HEK293T (cell line): ENCODE measurements at regions not wholly inside any gene's neighbourhood (a gene's known extent, or its start where the extent isn't known, plus 50 kb on each side); places are given as distances from the start of the nearest gene placed in this dataset.

Source experiments
- CTCF ChIA-PET: fragments of 350-600 bp; formaldehyde crosslinking; extraction: SDS; loops from one replicate; lab custom pipeline; 2021; ENCODE audit warnings: antibody characterized with exemption, inconsistent platforms; lab: Yijun Ruan, JAX
- POLR2A ChIA-PET: fragments of 350-600 bp; formaldehyde crosslinking; extraction: SDS; loops from one replicate; lab custom pipeline; 2020; ENCODE audit warnings: antibody characterized with exemption, inconsistent platforms; lab: Yijun Ruan, JAX
- DNase-seq: peaks from one replicate; pipeline ENCODE4 v3.0.0; 2012; ENCODE audit warnings: mixed read lengths; ENCODE audit errors: extremely low spot score
- ARNT ChIP-seq: fragments of 450-650 bp; IDR thresholded peaks from 2 replicates; pipeline ENCODE4 v1.6.1; 2017; ENCODE audit warnings: mild to moderate bottlenecking
- BHLHE40 ChIP-seq: fragments of 450-650 bp; IDR thresholded peaks from 2 replicates; pipeline ENCODE4 v1.6.1; 2016; ENCODE audit warnings: mild to moderate bottlenecking, moderate library complexity, borderline replicate concordance
- CTBP1 ChIP-seq: fragments of 450-650 bp; IDR thresholded peaks from 2 replicates; pipeline ENCODE4 v1.6.1; 2016; ENCODE audit warnings: borderline replicate concordance
- ELF4 ChIP-seq: fragments of 450-650 bp; IDR thresholded peaks from 2 replicates; pipeline ENCODE4 v1.6.1; 2017; ENCODE audit warnings: antibody characterized with exemption
- FOXA1 ChIP-seq: fragments of 450-650 bp; IDR thresholded peaks from 2 replicates; pipeline ENCODE4 v1.6.1; 2016; ENCODE audit warnings: mild to moderate bottlenecking
- FOXK2 ChIP-seq: fragments of 450-650 bp; IDR thresholded peaks from 2 replicates; pipeline ENCODE4 v1.6.1; 2016; ENCODE audit warnings: mild to moderate bottlenecking
- FOXM1 ChIP-seq: fragments of 450-650 bp; IDR thresholded peaks from 2 replicates; pipeline ENCODE4 v1.6.1; 2017; ENCODE audit warnings: mild to moderate bottlenecking, borderline replicate concordance
- HDGF ChIP-seq: fragments of 450-650 bp; IDR thresholded peaks from 2 replicates; pipeline ENCODE4 v1.6.1; 2017; ENCODE audit warnings: antibody characterized with exemption, borderline replicate concordance
- L3MBTL2 ChIP-seq: fragments of 450-650 bp; conservative IDR thresholded peaks from 2 replicates; pipeline ENCODE4 v1.6.1; 2016; ENCODE audit warnings: mild to moderate bottlenecking
- LEF1 ChIP-seq: fragments of 450-650 bp; IDR thresholded peaks from 2 replicates; pipeline ENCODE4 v1.6.1; 2017; ENCODE audit warnings: mild to moderate bottlenecking, borderline replicate concordance
- NFRKB ChIP-seq: fragments of 450-650 bp; IDR thresholded peaks from 2 replicates; pipeline ENCODE4 v1.6.1; 2016; ENCODE audit warnings: mild to moderate bottlenecking, moderate library complexity
- PKNOX1 ChIP-seq: fragments of 450-650 bp; IDR thresholded peaks from 2 replicates; pipeline ENCODE4 v1.6.1; 2016
- SP1 ChIP-seq: fragments of 450-650 bp; IDR thresholded peaks from 2 replicates; pipeline ENCODE4 v1.6.1; 2017
- SUZ12 ChIP-seq: fragments of 450-650 bp; IDR thresholded peaks from 2 replicates; pipeline ENCODE4 v1.6.1; 2016; ENCODE audit warnings: mild to moderate bottlenecking
- TARDBP ChIP-seq: fragments of 450-650 bp; IDR thresholded peaks from 2 replicates; pipeline ENCODE4 v1.6.1; 2016
- ZNF384 ChIP-seq: fragments of 450-650 bp; IDR thresholded peaks from 2 replicates; pipeline ENCODE4 v1.6.1; 2016

- POLR2A ChIA-PET: no interaction called here
- CTCF ChIA-PET: no interaction called here
- TF ChIP-seq SUZ12 (no peak), FOXM1 (no peak), ELF4 (no peak), FOXA1 (no peak), FOXK2 (no peak), LEF1 (no peak), SP1 (no peak), ARNT (no peak), PKNOX1 (no peak)
- DNase-seq: no peak
These were observed 428.0 kb downstream of the SLITRK6 start for GRCh38 chr13:85371254-85371653.

GRCh38 chr13:85368686-85369085 lies 430.5 kb downstream of the SLITRK6 start:
- CTCF ChIA-PET: no interaction called here
- POLR2A ChIA-PET: no interaction called here
- no peak for TF ChIP-seq FOXA1
- TF ChIP-seq HDGF: no peak
- no peak for TF ChIP-seq SUZ12
- TF ChIP-seq PKNOX1: no peak
- TF ChIP-seq ZNF384: no peak
- TF ChIP-seq LEF1: no peak
- no peak for TF ChIP-seq ELF4
- TF ChIP-seq L3MBTL2: no peak
- no peak for TF ChIP-seq BHLHE40
- no peak for TF ChIP-seq TARDBP
- no peak for DNase-seq

GRCh38 chr13:85367887-85368286 lies 431.3 kb downstream of the SLITRK6 start:
- POLR2A ChIA-PET: no interaction called here
- CTCF ChIA-PET: no interaction called here
- DNase-seq: no peak
- TF ChIP-seq FOXM1 (no peak), ZNF384 (no peak), LEF1 (no peak), PKNOX1 (no peak), L3MBTL2 (no peak), FOXK2 (no peak), HDGF (no peak), ARNT (no peak), ELF4 (no peak), BHLHE40 (no peak), SP1 (no peak)

GRCh38 chr13:85366759-85367417 lies 432.3 kb downstream of the SLITRK6 start:
- no peak for TF ChIP-seq ELF4
- peak; percentile 88 for TF ChIP-seq ARNT
- ChIA-PET CTCF (no interaction called here), POLR2A (no interaction called here)
- DNase-seq: no peak

GRCh38 chr13:85363504-85363903 lies 435.7 kb downstream of the SLITRK6 start:
- CTCF ChIA-PET: no interaction called here
- POLR2A ChIA-PET: no interaction called here
- TF ChIP-seq FOXK2: no peak
- no peak for TF ChIP-seq NFRKB
- no peak for TF ChIP-seq FOXA1
- TF ChIP-seq CTBP1: no peak
- TF ChIP-seq FOXM1: no peak
- peak; percentile 37; the same call in 1 of the 2 replicates for TF ChIP-seq L3MBTL2
- peak; percentile 87 for TF ChIP-seq ZNF384
- peak; percentile 65 for DNase-seq

GRCh38 chr13:85362980-85363379 lies 436.2 kb downstream of the SLITRK6 start:
- no peak for DNase-seq
- ChIA-PET POLR2A (no interaction called here), CTCF (no interaction called here)
- no peak for TF ChIP-seq FOXA1
- 0 out of 2 replicates have a peak, but pooled peaks have one; percentile 42 for TF ChIP-seq FOXM1

GRCh38 chr13:85347251-85347650 lies 452.0 kb downstream of the SLITRK6 start:
- ChIA-PET POLR2A (no interaction called here), CTCF (no interaction called here)
- no peak for TF ChIP-seq NFRKB
- no peak for DNase-seq
